ENCODE measurements at regions not wholly inside any gene's neighbourhood (a gene's known extent, or its start where the extent isn't known, plus 50 kb on each side); places are given as distances from the start of the nearest gene placed in this dataset.

GRCh38 chr5:171573021-171573420 lies 153.6 kb downstream of the FGF18 start:
- TF ChIP-seq, protein P1, sequence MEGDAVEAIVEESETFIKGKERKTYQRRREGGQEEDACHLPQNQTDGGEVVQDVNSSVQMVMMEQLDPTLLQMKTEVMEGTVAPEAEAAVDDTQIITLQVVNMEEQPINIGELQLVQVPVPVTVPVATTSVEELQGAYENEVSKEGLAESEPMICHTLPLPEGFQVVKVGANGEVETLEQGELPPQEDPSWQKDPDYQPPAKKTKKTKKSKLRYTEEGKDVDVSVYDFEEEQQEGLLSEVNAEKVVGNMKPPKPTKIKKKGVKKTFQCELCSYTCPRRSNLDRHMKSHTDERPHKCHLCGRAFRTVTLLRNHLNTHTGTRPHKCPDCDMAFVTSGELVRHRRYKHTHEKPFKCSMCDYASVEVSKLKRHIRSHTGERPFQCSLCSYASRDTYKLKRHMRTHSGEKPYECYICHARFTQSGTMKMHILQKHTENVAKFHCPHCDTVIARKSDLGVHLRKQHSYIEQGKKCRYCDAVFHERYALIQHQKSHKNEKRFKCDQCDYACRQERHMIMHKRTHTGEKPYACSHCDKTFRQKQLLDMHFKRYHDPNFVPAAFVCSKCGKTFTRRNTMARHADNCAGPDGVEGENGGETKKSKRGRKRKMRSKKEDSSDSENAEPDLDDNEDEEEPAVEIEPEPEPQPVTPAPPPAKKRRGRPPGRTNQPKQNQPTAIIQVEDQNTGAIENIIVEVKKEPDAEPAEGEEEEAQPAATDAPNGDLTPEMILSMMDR (IDR thresholded peaks at IDR 0.05), result no peak
- TF ChIP-seq POLR2A (IDR thresholded peaks at IDR 0.05), result no peak

Measured in body of pancreas (tissue), 4 donors.